HUDEP-2 (cell line): ENCODE measurements at regions not wholly inside any gene's neighbourhood (a gene's known extent, or its start where the extent isn't known, plus 50 kb on each side); places are given as distances from the start of the nearest gene placed in this dataset.
"Not testable (repeated sequence)": the region's sequence is repeated elsewhere in the genome, so short reads cannot be mapped to it uniquely, and the experiment has no call there.

Experiments used
- DNase-seq, 76 experiments: peaks; one replicate each; lab custom pipeline; 2025; ENCODE audit not compliant: unreplicated experiment in 76 of 76; lab: John Stamatoyannopoulos, UW

DNA sequence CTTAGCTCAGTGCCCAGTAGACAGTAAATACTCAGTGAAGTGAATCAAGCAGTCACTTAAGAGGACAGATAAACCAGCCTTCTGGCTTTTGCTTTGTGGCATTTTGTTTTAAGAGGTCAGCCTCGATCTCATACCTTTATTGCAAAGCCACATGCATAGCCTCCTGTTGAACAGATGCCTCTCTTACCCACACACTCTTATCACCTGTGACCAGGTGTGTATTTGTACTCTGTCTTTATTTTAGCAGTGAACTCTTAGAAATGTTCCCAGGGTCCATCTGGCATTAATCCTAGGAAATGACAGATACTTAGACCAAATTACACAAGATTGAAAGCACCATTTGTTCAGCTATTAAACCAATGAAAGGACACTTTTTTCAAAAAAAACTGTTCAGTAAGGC is 1426.5 kb downstream of the CDH11 start:
- no peak for DNase-seq

- no peak for DNase-seq
Measured at GRCh38 chr16:63690961-63691360, 1430.9 kb downstream of the CDH11 start.

DNA sequence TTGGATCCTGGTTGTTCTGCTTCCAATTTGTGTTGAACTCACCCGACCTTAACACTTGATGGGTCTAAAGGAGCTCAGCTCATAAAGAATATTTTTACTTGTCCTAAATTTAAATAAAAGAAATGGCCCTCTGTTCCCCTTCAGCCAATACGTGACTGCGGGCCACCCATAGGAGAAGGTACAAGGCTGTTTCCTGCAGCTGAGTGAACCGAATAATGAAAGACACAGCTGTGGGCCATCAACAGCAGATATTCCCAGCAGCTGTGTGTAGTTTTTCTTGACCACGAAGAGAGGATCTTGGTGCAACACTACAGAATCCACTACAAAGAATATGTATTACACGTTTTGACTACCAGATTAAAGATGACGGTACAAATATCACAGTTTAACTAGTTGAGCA is 1431.6 kb downstream of the CDH11 start:
- no peak for DNase-seq

GRCh38 chr16:63689068-63689467 is 1432.8 kb downstream of the CDH11 start:
- DNase-seq, result no peak

GRCh38 chr16:63684149-63685101 is 1437.4 kb downstream of the CDH11 start:
- no peak for DNase-seq

DNA sequence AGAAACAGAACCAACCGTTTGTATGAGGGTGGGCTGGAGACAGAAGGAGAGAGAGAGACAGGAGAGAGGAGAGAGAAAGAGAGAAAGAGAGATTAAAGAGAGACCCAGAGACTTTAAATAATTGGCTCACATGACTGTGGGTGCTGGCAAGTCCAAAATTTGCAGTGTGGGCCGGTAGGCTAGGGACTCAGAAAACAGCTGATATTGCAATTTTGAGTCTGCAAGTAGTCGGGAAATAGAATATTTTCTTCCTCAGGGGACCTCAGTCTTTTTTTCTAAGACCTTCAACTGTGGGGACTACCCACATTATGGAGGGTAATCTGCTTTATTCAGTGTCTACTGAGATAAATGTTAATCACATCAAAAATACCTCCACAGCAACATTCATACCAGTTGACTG is 1439.0 kb downstream of the CDH11 start:
- DNase-seq, result no peak

DNA sequence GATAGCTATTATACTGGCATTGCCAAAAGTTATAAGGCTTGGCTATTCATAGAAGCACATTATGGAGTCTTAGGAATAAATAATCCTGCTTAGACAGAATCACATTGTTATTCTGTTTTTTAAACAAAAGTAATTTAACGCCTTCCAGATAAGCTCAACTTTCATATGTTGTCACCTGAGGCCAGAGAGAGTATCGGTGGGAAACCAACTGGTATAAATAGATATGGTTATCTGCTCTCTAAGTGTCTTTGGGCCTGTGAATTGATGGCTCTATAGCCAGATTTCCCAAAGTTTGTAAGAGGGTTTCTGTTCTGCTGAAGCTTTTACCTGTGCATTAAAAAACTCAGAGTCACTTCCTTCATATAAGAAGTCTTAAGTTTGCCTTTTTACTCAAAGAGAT is 1449.4 kb downstream of the CDH11 start:
- DNase-seq, result no peak

DNA sequence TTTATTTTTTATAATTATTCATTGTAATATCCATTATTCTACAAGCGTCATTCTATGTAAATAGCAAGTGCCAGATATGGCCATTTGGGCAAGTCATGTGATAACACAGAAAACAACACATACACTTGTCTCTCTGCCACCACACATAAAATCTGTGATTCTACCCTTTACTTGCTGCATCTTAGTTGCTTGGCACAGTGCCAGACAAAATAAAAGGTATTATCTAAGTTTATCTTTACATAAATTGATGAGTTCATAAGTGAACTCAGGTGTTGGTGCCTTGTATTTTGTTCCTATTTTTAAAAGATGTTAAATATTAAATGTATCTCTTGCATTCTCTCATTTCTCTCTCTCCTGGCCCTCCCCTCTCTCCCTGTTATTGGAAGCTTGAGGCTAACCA is 1458.7 kb downstream of the CDH11 start:
- DNase-seq, result no peak

GRCh38 chr16:63655846-63656245 is 1466.0 kb downstream of the CDH11 start:
- DNase-seq, result no peak

DNA sequence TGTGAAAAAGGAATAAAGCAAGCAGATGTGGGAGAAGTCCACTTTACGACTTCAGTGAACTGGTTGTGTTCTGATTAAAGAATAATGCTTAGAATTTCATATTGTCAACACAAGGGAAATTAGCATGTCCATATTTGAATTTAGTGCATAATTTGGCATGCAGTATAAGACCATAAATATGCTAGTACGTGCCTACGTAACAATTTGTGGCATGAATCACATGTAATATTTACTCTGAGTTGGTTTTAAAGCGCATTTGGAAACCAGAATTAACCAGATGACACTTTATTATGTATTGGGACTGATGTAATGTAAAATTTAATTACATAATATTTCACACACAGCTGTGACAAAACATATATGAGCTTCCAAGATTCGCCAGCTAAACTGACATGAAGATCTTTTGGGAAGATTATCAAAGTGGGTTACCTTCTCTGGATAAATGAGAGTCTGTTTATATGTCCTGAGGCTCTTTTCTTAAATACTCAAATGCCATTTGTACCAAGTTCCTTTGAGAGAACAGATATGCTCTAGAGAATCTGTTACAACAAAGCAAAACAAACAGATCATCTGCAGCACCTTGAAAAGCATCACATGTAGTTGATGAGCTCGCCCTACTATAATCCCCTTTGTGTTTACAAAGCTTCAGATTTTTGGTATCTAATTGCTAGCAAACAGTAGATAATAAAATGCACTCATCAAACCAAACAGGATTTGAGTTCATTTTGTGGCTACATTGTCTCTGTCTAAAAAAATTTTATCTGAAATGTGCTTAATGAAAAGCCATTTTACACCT is 1468.6 kb downstream of the CDH11 start:
- DNase-seq, result no peak

- DNase-seq, result no peak
Measured at GRCh38 chr16:63652091-63652490, 1469.8 kb downstream of the CDH11 start.

DNA sequence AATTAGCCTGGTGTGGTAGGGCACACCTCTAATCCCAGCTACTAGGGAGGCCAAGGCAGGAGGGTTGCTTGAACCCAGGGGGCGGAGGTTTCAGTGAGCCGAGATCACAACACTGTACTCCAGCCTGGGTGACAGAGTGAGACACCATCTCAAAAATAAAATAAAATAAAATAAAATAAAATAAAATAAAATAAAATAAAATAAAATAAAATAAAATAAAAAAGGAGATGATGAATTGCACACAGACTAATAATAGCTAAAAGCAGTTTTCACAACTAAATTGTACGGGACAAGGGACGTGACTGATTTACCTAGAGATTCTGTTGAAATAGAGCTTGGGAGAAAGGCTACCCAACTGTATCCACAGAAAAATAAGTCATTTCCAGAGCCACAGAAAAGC is 1471.3 kb downstream of the CDH11 start:
- no peak for DNase-seq

DNA sequence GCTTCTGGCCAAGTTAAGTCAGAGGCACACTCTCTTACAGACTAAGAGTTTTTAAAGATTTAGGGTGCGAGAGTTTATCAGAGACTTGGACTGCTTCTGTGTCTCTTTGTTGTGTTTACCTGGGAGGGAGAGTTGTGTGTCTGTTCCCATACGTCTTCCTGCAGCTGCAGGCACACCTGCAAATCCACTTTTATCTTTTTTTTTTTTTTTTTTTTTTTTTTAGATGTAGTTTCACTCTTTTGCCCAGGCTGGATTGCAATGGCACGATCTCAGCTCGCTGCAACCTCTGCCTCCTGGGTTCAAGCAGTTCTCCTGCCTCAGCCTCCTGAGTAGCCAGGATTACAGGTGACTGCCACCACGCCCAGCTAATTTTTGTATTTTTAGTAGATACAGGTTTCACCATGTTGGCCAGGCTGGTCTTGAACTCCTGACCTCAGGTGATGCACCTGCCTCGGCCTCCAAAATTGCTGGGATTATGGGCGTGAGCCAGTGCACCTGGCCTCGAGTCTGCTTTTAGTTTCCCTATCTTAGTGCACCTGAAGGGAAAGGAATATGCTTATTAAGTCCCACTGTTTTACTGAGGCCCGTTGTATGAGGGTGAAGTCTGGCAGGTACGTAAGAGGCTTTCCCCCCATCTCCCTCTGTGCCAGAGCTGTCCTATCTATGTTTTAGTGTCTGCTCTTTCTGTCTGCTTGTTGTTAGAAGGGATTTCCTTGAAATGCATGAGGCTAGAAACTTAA is 1488.0 kb downstream of the CDH11 start:
- not testable (repeated sequence) for DNase-seq

DNA sequence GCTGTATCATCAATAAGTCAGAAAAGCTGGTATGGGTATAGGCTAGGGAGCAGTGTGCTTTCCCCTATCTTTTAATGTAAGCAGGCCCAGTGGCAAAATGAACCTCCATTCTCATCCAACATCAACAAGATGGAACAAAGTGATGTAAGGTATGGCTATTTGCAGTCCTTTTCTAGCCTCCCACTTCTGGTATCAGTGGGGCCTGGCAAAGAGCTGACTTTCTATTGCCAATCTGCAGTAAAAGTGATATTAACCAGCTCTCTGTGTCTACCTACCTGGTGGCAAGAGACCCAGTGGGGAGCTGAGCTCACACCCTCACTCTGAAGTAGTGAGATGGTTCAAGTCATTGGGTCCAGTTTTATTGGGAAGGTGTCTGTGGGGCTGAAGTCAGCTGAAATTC is 1492.6 kb downstream of the CDH11 start:
- no peak for DNase-seq

GRCh38 chr16:63628812-63629211 is 1493.1 kb downstream of the CDH11 start:
- DNase-seq, result no peak

- DNase-seq, result no peak
Measured at GRCh38 chr16:63625126-63625525, 1496.7 kb downstream of the CDH11 start.

- DNase-seq, result no peak
Measured at GRCh38 chr16:63623551-63624039, 1498.3 kb downstream of the CDH11 start.

- no peak for DNase-seq
Measured at GRCh38 chr16:63618896-63619485, 1502.9 kb downstream of the CDH11 start.

- no peak for DNase-seq
Measured at GRCh38 chr16:63617990-63618763, 1503.7 kb downstream of the CDH11 start.
